Activated CD8-positive, alpha-beta memory T cell treated with anti-CD3 and anti-CD28 coated beads for 36 hours (primary cell): ENCODE measurements at regions not wholly inside any gene's neighbourhood (a gene's known extent, or its start where the extent isn't known, plus 50 kb on each side); places are given as distances from the start of the nearest gene placed in this dataset.

Experiments used
- CTCF ChIA-PET: fragments of 350-600 bp; sonication (Branson Sonifier 250); formaldehyde crosslinking; loops from one replicate; lab custom pipeline; 2021; ENCODE audit warnings: antibody characterized with exemption; lab: Charles Lee
- POLR2A ChIA-PET: fragments of 350-600 bp; sonication (Branson Sonifier 250); formaldehyde crosslinking; loops from one replicate; lab custom pipeline; 2021; ENCODE audit warnings: antibody characterized with exemption; lab: Charles Lee

DNA sequence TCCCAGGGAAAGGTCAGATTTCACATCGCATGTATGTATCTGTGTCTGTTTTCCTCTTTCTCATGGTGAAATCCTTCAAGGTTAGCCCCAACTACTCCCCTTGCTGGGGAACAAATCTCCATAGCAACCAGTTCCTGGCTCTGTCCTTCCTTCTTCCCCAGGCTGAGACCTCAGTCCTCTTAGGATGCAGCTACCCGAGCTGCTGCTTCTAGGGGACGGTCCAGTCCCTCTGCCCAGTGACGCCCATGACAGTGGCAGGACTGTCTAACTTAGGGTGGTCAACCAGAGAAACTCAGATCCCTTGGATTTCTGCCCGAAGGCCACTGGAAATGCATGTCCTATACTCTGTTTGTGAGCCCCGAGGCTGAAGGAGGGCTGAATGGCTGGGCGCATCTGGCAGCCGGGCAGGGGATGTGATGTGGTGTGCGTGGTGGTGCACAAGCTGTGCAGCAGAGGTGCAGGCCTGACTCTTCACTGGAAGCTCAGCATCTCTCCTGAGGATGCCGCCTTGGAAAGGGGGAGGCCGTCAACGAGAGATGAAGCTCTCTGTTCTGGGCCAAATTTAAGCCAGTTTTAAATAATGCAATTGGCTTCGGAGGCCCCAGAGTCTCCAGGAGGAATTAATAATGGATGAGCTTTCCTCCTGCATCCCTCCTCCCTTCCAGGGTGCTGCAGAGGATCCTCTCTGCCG lies 118.7 kb upstream of the B3GAT1 start:
- CTCF ChIA-PET = no interaction called here
- POLR2A ChIA-PET = no interaction called here

DNA sequence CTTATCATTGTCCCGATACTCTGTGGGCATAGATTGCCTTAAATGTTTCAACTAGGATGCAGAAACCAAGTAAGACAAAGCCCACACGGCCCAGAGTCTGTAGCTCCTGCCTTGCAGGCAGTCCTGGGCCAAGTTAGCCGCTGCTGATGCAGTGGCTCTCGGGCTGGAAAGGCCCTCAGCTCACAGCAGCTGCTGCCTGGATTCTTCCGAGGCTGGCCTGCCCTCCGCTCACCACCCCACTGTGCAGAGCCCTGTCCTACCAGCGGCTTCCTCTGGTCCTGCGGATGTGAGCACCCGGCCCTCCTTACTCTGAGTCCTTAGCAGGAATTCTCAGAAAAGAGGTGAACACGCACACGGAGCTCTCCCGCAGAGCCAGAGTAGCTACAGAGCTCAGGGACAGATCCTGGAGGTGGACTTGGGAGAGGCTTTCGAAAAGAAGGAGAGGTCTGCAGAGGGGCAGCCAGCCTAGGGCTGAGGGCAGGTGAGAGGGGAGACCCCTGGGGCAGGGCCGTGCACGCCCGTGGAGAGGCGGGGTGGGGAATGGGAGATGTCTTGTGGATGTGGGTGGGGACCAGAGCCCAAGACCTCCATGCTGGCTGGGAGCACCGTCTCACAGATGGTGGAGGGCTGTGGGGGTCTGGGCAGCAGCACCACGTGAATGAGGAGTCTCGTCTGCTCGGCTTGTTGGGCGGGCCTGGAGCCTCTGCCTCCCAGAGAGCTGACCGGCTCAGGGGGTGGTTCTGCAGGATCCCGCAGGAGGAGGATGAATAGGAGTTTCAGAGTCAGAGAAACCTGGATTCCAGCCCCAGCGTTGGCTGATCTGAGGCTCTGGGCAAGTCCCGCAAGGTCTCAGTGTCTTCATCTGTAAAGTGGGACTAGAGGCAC lies 117.4 kb upstream of the B3GAT1 start:
- ChIA-PET CTCF (no interaction called here), POLR2A (no interaction called here)

- ChIA-PET CTCF (no interaction called here), POLR2A (no interaction called here)
Observed at GRCh38 chr11:134528453-134528852, 116.4 kb upstream of the B3GAT1 start.

- ChIA-PET POLR2A (no interaction called here), CTCF (no interaction called here)
Observed at GRCh38 chr11:134527382-134528243, 115.6 kb upstream of the B3GAT1 start.

- ChIA-PET CTCF (no interaction called here), POLR2A (no interaction called here)
Observed at GRCh38 chr11:134524896-134525845, 113.1 kb upstream of the B3GAT1 start.

GRCh38 chr11:134524201-134524600 lies 112.2 kb upstream of the B3GAT1 start:
- POLR2A ChIA-PET = no interaction called here
- CTCF ChIA-PET = no interaction called here

- CTCF ChIA-PET = no interaction called here
- POLR2A ChIA-PET = no interaction called here
Observed at GRCh38 chr11:134522782-134523570, 110.9 kb upstream of the B3GAT1 start.

DNA sequence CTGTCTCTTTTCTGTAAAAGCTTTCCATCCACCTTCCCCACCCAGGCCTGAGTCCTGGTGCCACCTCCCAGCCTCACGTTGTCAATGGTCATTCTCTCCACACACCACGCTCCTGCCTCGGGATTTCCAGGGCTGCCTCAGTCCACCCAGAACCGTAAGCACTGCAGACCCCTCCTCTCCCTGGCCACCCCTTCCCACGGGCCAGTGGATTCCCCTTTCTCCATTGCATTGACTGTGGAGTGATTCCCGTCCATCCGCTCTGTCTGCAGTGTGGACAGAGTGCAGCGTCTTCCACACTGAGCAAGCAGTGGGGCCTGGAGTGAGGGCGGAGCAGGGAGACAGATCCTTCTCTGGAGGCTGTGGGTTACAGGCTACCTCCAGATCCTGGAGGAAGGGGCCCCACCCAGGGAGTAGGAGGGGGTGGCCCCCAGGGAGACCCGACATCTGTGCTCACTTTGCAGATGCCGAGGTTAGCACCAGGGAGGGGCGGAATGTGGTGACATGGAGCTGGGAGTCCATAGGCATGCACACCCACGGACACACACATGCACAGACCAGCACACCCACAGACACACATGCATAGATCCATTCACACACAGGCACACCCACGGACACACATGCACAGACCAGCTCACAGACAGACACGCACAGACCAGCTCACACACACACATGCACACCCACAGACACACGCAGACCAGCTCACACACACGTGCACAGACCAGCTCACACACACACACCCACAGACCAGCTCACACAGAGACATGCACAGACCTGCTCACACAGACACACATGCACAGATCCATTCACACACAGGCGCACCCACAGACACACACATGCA lies 109.6 kb upstream of the B3GAT1 start:
- POLR2A ChIA-PET = no interaction called here
- CTCF ChIA-PET = no interaction called here

- ChIA-PET POLR2A (no interaction called here), CTCF (no interaction called here)
Observed at GRCh38 chr11:134521001-134521400, 109.0 kb upstream of the B3GAT1 start.

DNA sequence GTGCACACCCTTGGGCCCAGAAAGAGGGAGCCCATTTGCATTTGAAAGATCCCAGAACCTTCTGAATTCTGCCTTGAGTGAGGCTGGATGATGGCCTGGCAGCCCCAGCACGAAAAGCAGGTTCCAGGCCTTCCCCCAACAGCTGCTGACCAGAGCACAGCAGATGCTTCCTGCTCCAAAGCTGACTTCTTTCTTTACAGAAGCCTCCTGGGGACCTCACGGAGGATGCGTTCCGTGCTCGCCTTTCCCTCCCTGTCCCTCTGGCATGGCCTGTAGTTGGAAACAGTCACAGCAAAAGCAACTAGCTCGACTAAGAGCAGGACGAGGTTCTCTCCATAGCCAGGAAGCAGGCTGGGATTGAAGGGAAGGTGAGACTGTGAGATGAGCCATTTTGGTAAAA lies 107.7 kb upstream of the B3GAT1 start:
- ChIA-PET POLR2A (no interaction called here), CTCF (no interaction called here)

DNA sequence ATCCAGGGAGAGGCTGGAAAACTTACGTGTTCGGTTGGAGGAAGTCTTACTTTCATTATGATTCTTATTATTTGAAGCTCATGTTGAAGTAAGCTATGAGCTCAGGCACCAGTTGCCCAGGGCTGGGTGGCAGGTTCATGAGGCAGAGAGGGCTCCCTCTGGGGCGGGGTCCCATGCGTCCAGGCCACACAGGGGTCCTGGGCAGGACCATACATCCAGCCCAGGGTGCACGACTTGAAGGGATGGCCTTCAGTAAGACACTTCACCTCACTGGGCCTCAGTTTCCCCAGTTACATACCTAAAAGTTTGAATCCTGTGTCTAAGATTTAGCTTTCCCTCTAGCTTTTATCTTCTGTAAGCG lies 107.3 kb upstream of the B3GAT1 start:
- POLR2A ChIA-PET = no interaction called here
- CTCF ChIA-PET = no interaction called here

DNA sequence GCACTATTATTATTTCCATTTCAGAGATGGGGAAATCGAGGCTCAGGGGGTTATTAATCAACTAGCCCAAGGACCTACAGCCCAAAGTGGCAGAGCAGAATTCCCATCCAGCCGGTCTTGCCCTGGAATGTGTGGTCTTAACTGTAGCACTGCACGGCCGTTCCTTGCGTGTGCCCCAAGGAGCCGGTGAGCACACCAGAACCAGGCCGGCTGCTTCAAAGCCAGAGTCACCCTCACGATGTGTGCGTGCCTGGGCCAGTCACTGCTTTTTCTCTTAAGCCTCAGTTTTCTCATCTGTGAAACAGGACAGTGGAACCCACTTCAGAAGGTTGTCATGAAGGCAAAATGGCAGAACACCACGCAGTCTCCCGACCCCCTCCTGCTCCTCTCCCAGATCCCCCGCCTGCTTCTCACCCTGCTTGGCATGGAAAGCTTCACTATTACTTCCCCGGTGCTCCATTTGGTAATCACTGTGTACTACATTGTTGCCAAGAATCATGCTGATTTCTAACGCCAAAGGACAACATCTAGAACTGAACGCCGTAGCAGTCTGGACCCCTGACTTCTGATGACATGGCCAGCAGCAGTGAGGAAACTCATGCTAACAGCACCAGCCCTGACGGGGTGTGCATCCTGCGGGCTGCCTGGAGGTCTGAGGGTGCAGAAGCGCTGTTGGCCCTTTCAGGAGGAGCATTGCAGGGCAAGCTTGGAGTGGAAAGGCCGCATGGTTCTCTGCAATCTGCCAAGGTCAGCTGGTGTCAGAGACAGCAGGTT lies 106.8 kb upstream of the B3GAT1 start:
- ChIA-PET POLR2A (no interaction called here), CTCF (no interaction called here)

DNA sequence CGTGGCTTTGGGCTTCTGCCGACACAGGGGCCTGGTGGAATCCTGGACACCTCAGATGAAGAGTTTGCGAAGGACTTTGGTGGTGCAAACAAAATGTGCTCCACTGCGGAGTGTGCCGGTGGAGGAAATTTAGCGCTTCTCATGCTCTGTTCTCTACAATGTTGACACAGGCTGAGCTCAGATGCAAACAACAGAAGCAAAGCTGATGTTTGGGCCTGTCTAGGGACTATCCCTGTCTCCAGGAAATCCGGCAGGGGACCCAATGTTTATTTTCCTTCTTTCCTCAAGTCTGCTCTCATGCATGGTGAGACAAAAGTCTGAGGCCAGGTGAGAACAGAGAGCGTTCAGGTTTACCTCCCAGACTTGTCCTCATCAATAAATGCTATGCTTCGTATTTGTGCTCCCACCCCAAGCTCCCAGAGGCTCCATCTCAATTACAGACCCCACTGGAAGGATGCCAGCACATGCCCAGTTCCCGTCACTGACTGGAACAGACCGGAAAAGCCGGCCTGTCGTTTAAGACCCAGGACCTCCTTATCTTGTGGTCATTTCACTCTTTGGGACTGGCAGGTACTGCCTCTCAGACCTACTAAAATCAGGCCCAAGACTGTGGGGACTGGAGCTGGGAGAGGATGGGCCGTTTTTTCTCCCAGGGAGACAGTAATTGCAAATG lies 105.7 kb upstream of the B3GAT1 start:
- CTCF ChIA-PET = no interaction called here
- POLR2A ChIA-PET = no interaction called here

DNA sequence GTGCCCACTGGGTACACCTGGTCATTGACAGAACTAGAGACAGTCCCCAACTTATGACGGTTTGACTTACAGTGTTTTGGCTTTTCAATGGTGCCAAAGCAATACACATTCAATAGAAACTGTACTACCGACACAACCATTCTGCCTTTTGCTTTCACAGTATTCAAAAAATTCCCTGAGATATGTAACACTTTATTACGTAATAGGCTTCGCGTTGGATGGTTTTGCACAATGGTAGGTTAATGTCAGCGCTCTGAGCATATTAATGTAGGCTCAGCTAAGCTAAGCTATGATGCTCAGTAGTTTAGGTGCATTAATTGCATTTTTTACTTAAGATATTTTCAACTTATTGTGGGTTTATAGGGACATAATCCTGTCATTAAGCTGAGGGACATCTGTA lies 105.1 kb upstream of the B3GAT1 start:
- CTCF ChIA-PET = no interaction called here

DNA sequence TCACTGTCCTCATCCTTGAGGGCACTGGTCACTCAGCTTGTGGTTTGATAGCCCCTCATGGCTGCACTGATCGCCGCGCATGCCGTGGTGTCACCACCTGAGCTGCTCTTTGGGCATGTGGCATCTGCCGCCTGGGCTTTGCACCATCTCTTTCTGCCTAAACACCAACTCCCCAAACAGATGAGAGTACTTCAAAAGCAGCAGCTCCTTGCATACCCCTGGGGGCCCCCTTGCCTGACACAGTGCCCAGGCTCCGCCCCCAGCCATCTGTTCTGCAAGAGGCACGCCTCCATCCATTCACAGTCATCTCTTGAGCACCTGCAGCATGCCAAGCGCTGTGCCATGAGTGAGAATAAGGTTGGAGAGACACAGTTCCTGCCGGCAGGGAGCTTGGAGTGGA lies 104.5 kb upstream of the B3GAT1 start:
- POLR2A ChIA-PET = no interaction called here
- CTCF ChIA-PET = no interaction called here

More for the DNA sequence above, 105.1 kb upstream of the B3GAT1 start:
- POLR2A ChIA-PET = no interaction called here
